ENCODE measurements at regions not wholly inside any gene's neighbourhood (a gene's known extent, or its start where the extent isn't known, plus 50 kb on each side); places are given as distances from the start of the nearest gene placed in this dataset.

- CTCF ChIA-PET, result no interaction called here
- H3K79me1 ChIP-seq (ENCODE audit: low read depth in 1 of 2, low read length in 2 of 2), result no peaks in the 10 kb centered on the region
- no peak overlapping the region for H3K9ac ChIP-seq (ENCODE audit: low read depth, low read length)
- no peaks in the 10 kb centered on the region; the same call in 1 of the 2 replicates for H3K9me3 ChIP-seq (ENCODE audit: control insufficient read depth, insufficient read depth, low read length)
- no peak overlapping the region for H3K4ac ChIP-seq (ENCODE audit: low read depth, low read length)
- no peak overlapping the region for H2BK20ac ChIP-seq (ENCODE audit: low read depth, low read length)
- H2BK120ac ChIP-seq (ENCODE audit: low read depth, low read length), result no peak overlapping the region
- H3K27ac ChIP-seq (ENCODE audit: insufficient read depth, low read length), result no peak overlapping the region
- H3K27me3 ChIP-seq (ENCODE audit: control insufficient read depth, insufficient read depth, low read length), result no peaks in the 10 kb centered on the region
- H2BK15ac ChIP-seq (ENCODE audit: low read depth, low read length), result no peak overlapping the region
- H4K20me1 ChIP-seq (ENCODE audit: insufficient read depth, low read length), result no peaks in the 10 kb centered on the region
- no peak overlapping the region for H3K18ac ChIP-seq (ENCODE audit: low read depth, low read length)
- no peak overlapping the region for H3K23ac ChIP-seq (ENCODE audit: low read depth, low read length)
- H3K4me1 ChIP-seq (ENCODE audit: control insufficient read depth, insufficient read depth, low read length), result no peaks in the 10 kb centered on the region
- POLR2A ChIA-PET (ENCODE audit: unreplicated experiment), result no interaction called here
- dilution Hi-C loops (cut with HindIII; ENCODE audit: low sequenced_read_pairs, unreplicated experiment) (no loop called here), in situ Hi-C loops (cut with MboI; ENCODE audit: low sequenced_read_pairs) (no loop called here), intact Hi-C loops (cut with micrococcal nuclease) (no loop called here)
- WGBS, 2 experiments (ENCODE audit: extremely low coverage in 2 of 2, insufficient read length in 1 of 2), result no CpG with 5 or more reads among the region's 1 CpG
- no peak overlapping the region for H2AK9ac ChIP-seq (replicated peaks; ENCODE audit: low read depth, low read length, poor library complexity)
- DNase-seq (peak; percentile 0), ATAC-seq (ENCODE audit: low read depth) (no peak)
- no peak overlapping the region for H3K14ac ChIP-seq (replicated peaks; ENCODE audit: low read depth, low read length)
- BruUV-seq (replicated peaks), result no TSS peak
- no peaks in the 10 kb centered on the region for H3K36me3 ChIP-seq (ENCODE audit: control insufficient read depth, insufficient read depth, low read length)
- peak; percentile 16; the same call in 1 of the 2 replicates for TF ChIP-seq RAD21 (IDR thresholded peaks at IDR 0.05; ENCODE audit: low read length)
- no peak for TF ChIP-seq RFX5 (IDR thresholded peaks at IDR 0.05; ENCODE audit: low read depth, low read length)
- H3K4me2 ChIP-seq (ENCODE audit: low read depth, low read length), result no peak overlapping the region
- H2BK5ac ChIP-seq (ENCODE audit: low read depth, low read length, poor library complexity, severe bottlenecking), result no peak overlapping the region
- H4K8ac ChIP-seq (ENCODE audit: low read depth in 2 of 2, low read length in 2 of 2), result no peak overlapping the region
- H4K91ac ChIP-seq (ENCODE audit: insufficient read depth, low read depth, low read length), result no peak overlapping the region
- no peak overlapping the region for H3K56ac ChIP-seq (ENCODE audit: extremely low read depth, insufficient read depth, low read length)
- H3K9me1 ChIP-seq (ENCODE audit: insufficient read depth, low read length), result no peaks in the 10 kb centered on the region
- no peak overlapping the region for H4K5ac ChIP-seq (ENCODE audit: low read depth, low read length)
- H3K4me3 ChIP-seq (ENCODE audit: insufficient read depth, low read depth, low read length), result no peak overlapping the region
- H2AK5ac ChIP-seq (ENCODE audit: low read depth, low read length), result no peak overlapping the region
- H2AFZ ChIP-seq (replicated peaks; ENCODE audit: low read length, poor library complexity), result no peak overlapping the region
These were observed 1516.4 kb upstream of the PABPC4L start for GRCh38 chr4:135718019-135718418.

Measured in IMR-90 (cell line).